Astrocyte of the spinal cord (primary cell): ENCODE measurements at regions not wholly inside any gene's neighbourhood (a gene's known extent, or its start where the extent isn't known, plus 50 kb on each side); places are given as distances from the start of the nearest gene placed in this dataset.

ENCODE experiments used
- DNase-seq: peaks from one replicate; pipeline ENCODE4 v3.0.0; 2011; ENCODE audit warnings: low read depth, low spot score
- H3K4me3 ChIP-seq: 2 replicates; pipeline ENCODE4 v1.5.1; 2011; ENCODE audit warnings: low read depth, mild to moderate bottlenecking, low read length, moderate library complexity
- CTCF ChIP-seq: IDR thresholded peaks from 2 replicates; pipeline ENCODE4 v1.5.1; 2012; ENCODE audit warnings: low read depth, mild to moderate bottlenecking, low read length, inconsistent platforms
- in situ Hi-C: cut with HindIII; loops from 2 replicates; pipeline ENCODE4 v1.10.0; 2017; ENCODE audit warnings: low sequenced_read_pairs

- no peak overlapping the region for H3K4me3 ChIP-seq
- no peak for DNase-seq
- in situ Hi-C loops, result no loop called here
- no peak for TF ChIP-seq CTCF
Observed at GRCh38 chr3:163438760-163439159, 1639.5 kb downstream of the SI start.

DNA sequence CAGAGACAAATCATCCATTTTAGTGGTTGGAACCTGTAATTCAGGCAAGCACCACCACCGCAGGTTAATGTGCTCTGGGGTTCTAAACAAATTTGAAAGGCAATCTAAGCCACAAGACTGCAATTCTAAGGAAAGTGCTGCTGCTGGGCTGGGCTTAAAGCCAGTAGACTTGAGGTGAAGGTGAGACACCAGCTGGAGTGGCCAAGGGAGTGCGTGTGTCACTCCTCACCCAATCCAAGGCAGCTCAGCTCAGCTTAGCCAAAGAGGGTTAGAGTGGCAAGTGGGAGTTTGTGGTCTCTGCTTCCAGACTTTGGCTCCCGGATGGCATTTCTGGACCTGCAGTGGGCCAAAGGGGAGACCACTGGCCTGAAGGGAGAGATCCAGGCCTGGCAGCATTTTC, 1655.6 kb downstream of the SI start:
- no peak overlapping the region for H3K4me3 ChIP-seq
- DNase-seq, result no peak
- TF ChIP-seq CTCF, result no peak
- in situ Hi-C loops, result no loop called here

DNA sequence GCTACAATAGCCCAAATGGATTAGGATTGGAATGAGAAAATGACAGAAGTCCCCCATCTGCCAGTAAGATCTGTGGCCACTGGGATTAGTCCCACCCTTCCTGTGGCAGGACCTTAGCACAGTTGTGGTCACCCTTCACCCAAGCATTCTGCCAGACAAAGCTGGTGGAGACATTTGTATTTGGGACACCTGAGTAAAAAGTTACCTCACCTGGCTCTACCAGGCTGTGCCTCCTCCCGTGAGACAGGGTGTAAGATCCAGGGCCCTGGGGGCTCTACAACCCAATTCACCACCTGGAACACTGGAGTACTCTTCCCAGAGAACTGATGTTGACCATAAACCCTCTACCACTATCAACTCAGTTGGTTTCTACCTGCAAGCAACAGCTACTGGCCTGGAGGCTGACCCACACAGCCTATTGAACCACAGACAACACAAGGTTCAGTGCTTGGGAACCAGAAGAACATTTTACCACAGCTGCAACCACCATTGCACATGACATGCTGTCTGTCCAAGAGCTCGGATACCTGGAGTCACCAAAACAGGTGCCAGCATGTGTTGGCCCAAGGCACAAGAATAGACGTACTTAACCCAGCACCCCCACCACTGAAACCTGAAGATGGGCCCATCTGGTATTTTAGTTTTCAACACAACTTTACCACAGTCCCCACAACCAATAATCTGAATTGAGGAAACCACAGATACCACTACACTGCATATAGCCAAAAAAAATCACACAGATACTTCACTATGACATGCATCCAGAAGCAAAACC, 1686.7 kb downstream of the SI start:
- no peak overlapping the region for H3K4me3 ChIP-seq
- TF ChIP-seq CTCF, result no peak
- in situ Hi-C loops, result no loop called here
- no peak for DNase-seq

- in situ Hi-C loops, result no loop called here
Observed at GRCh38 chr3:163384383-163384782, 1693.9 kb downstream of the SI start.

GRCh38 chr3:163382183-163382582, 1696.1 kb downstream of the SI start:
- in situ Hi-C loops, result no loop called here
- DNase-seq, result no peak
- TF ChIP-seq CTCF, result no peak
- H3K4me3 ChIP-seq, result no peak overlapping the region

More at GRCh38 chr3:163384383-163384782, 1693.9 kb downstream of the SI start:
- no peak for TF ChIP-seq CTCF
- DNase-seq, result no peak
- H3K4me3 ChIP-seq, result no peak overlapping the region

DNA sequence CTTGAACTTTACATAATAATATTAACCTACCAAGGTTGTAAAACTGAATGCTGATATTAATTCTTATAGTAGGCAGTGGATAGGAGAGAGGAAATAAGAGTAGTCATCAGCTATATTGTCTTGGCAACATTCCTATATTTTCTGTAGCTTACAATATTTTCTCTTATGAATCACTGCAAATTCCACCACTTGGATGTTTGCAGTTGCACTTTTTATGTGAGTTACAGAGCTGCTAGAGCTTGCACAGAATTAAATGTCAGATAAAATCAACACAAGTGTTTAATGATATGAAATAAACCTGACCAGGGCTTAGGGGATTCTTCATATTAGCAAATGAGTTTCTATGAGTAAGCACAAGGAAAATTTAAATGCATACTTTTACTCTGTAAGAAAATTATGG, 1710.1 kb downstream of the SI start:
- TF ChIP-seq CTCF, result no peak
- in situ Hi-C loops, result no loop called here
- no peak overlapping the region for H3K4me3 ChIP-seq
- peak; percentile 46 for DNase-seq
